A549 (cell line): ENCODE measurements at regions not wholly inside any gene's neighbourhood (a gene's known extent, or its start where the extent isn't known, plus 50 kb on each side); places are given as distances from the start of the nearest gene placed in this dataset.
"Not testable (repeated sequence)": the region's sequence is repeated elsewhere in the genome, so short reads cannot be mapped to it uniquely, and the experiment has no call there.

Experiments
- ATAC-seq, 2 experiments: fragments of 200-7000 bp in 1 of 2; fragments of >200 bp in 1 of 2; cut with Nextera tagmentation in 1 of 2; cut with Tn5 transposase in 1 of 2; 3 replicates each; pipeline versions ENCODE4 v1.8.0 to v1.9.1; 2018 to 2020; ENCODE audit warnings: mild to moderate bottlenecking in 1 of 2, moderate library complexity in 1 of 2
- CTCF ChIA-PET: fragments of 300-600 bp; sonication (Branson Sonifier 250); formaldehyde crosslinking; extraction: SDS; loops from one replicate; lab custom pipeline; 2021; ENCODE audit warnings: antibody characterized with exemption, inconsistent platforms; lab: Yijun Ruan, JAX
- POLR2A ChIA-PET: fragments of 350-600 bp; formaldehyde crosslinking; extraction: SDS; loops from one replicate; lab custom pipeline; 2021; ENCODE audit warnings: antibody characterized with exemption, inconsistent platforms; lab: Yijun Ruan, JAX
- DNase-seq, 2 experiments: peaks; one replicate each; pipeline versions ENCODE4 v3.0.0 to v3.0.0-alpha.2; 2011 to 2016; ENCODE audit warnings: low read depth in 1 of 2, low spot score in 1 of 2
- FAIRE-seq: peaks from 2 replicates; lab custom pipeline; 2011; peaks lifted over from hg19 to GRCh38; lab: Jason Lieb, UNC
- H3K27ac ChIP-seq, 2 experiments: fragments of >200 bp; sonication (Bioruptor Twin); formaldehyde crosslinking; 3 replicates each; pipeline ENCODE4 v1.5.1; 2016 to 2017
- H3K4me1 ChIP-seq: fragments of >200 bp; sonication (Bioruptor Twin); formaldehyde crosslinking; 3 replicates; pipeline ENCODE4 v1.6.1; 2016
- H3K4me2 ChIP-seq: fragments of >200 bp; sonication (Bioruptor Twin); formaldehyde crosslinking; 3 replicates; pipeline ENCODE4 v1.6.1; 2016
- H3K4me3 ChIP-seq: fragments of >200 bp; sonication (Bioruptor Twin); formaldehyde crosslinking; 3 replicates; pipeline ENCODE4 v1.5.1; 2016
- H3K9me3 ChIP-seq: fragments of >200 bp; sonication (Bioruptor Twin); formaldehyde crosslinking; 3 replicates; pipeline ENCODE4 v1.6.1; 2016
- WGBS: methylation state at CpG from one replicate; pipeline ENCODE4 v1.1.6; 2017; ENCODE audit errors: missing lambda C conversion rate; 5-methylcytosine and 5-hydroxymethylcytosine counted together

GRCh38 chr2:111559814-111560213 lies 324.2 kb downstream of the ANAPC1 start:
- FAIRE-seq, H3K27ac ChIP-seq, CTCF ChIA-PET, H3K9me3 ChIP-seq, ATAC-seq, H3K4me3 ChIP-seq, H3K4me2 ChIP-seq, POLR2A ChIA-PET, DNase-seq, H3K4me1 ChIP-seq: not testable (repeated sequence)
- 88% methylated on average over 1 of the region's 3 CpGs for WGBS

GRCh38 chr2:111566068-111566467 lies 317.9 kb downstream of the ANAPC1 start:
- CTCF ChIA-PET, FAIRE-seq, ATAC-seq, H3K4me2 ChIP-seq, H3K9me3 ChIP-seq, H3K27ac ChIP-seq, H3K4me3 ChIP-seq, DNase-seq, POLR2A ChIA-PET, H3K4me1 ChIP-seq: not testable (repeated sequence)
- WGBS, result 63% methylated on average over 8 of the region's 8 CpGs

- H3K9me3 ChIP-seq, H3K4me1 ChIP-seq, ATAC-seq, H3K27ac ChIP-seq, CTCF ChIA-PET, DNase-seq, FAIRE-seq, H3K4me3 ChIP-seq, H3K4me2 ChIP-seq, POLR2A ChIA-PET: not testable (repeated sequence)
- 66% methylated on average over 5 of the region's 5 CpGs for WGBS
These were observed 316.8 kb downstream of the ANAPC1 start for GRCh38 chr2:111567233-111567632.

- H3K4me3 ChIP-seq, CTCF ChIA-PET, ATAC-seq, H3K9me3 ChIP-seq, H3K4me2 ChIP-seq, H3K4me1 ChIP-seq, H3K27ac ChIP-seq, DNase-seq, POLR2A ChIA-PET: not testable (repeated sequence)
- 61% methylated on average over 4 of the region's 5 CpGs for WGBS
- peak; percentile 39 for FAIRE-seq
These were observed 314.4 kb downstream of the ANAPC1 start for GRCh38 chr2:111569356-111570199.

- POLR2A ChIA-PET, result not testable (repeated sequence)
These were observed 313.5 kb downstream of the ANAPC1 start for GRCh38 chr2:111570300-111571114.

GRCh38 chr2:111574803-111575202 lies 309.2 kb downstream of the ANAPC1 start:
- H3K4me1 ChIP-seq, POLR2A ChIA-PET: not testable (repeated sequence)

More at GRCh38 chr2:111570300-111571114, 313.5 kb downstream of the ANAPC1 start:
- ATAC-seq, result peak; percentile 65 to 77; a peak in 5 of 6 replicates
- FAIRE-seq, CTCF ChIA-PET, H3K4me2 ChIP-seq, H3K27ac ChIP-seq, DNase-seq, H3K4me1 ChIP-seq, H3K9me3 ChIP-seq, H3K4me3 ChIP-seq: not testable (repeated sequence)
- 59% methylated on average over 9 of the region's 9 CpGs for WGBS

GRCh38 chr2:111577154-111577885 lies 306.7 kb downstream of the ANAPC1 start:
- H3K27ac ChIP-seq, POLR2A ChIA-PET, H3K4me2 ChIP-seq, FAIRE-seq, H3K4me1 ChIP-seq, DNase-seq, CTCF ChIA-PET, H3K4me3 ChIP-seq, H3K9me3 ChIP-seq: not testable (repeated sequence)
- 87% methylated on average over 17 of the region's 18 CpGs for WGBS
- ATAC-seq, result peak; percentile 47 to 56; a peak in 4 of 6 replicates

More at GRCh38 chr2:111574803-111575202, 309.2 kb downstream of the ANAPC1 start:
- DNase-seq, H3K4me3 ChIP-seq, H3K27ac ChIP-seq, H3K4me2 ChIP-seq, CTCF ChIA-PET, ATAC-seq, H3K9me3 ChIP-seq, FAIRE-seq: not testable (repeated sequence)
- WGBS, result 70% methylated on average over 4 of the region's 4 CpGs

- not testable (repeated sequence) for ATAC-seq, H3K4me1 ChIP-seq
These were observed 304.4 kb downstream of the ANAPC1 start for GRCh38 chr2:111579500-111580134.

GRCh38 chr2:111580616-111581015 lies 303.4 kb downstream of the ANAPC1 start:
- H3K4me1 ChIP-seq, FAIRE-seq, DNase-seq, POLR2A ChIA-PET, H3K9me3 ChIP-seq, CTCF ChIA-PET, ATAC-seq, H3K27ac ChIP-seq, H3K4me2 ChIP-seq, H3K4me3 ChIP-seq: not testable (repeated sequence)
- no CpG with 5 or more reads among the region's 6 CpGs for WGBS

More at GRCh38 chr2:111579500-111580134, 304.4 kb downstream of the ANAPC1 start:
- 62% methylated on average over 10 of the region's 10 CpGs for WGBS
- POLR2A ChIA-PET, H3K9me3 ChIP-seq, H3K4me3 ChIP-seq, H3K27ac ChIP-seq, DNase-seq, CTCF ChIA-PET, H3K4me2 ChIP-seq: not testable (repeated sequence)
- peak; percentile 79 for FAIRE-seq

- FAIRE-seq, DNase-seq, H3K9me3 ChIP-seq, ATAC-seq, H3K4me2 ChIP-seq, POLR2A ChIA-PET, CTCF ChIA-PET, H3K4me1 ChIP-seq, H3K4me3 ChIP-seq, H3K27ac ChIP-seq: not testable (repeated sequence)
- 63% methylated on average over 6 of the region's 6 CpGs for WGBS
These were observed 301.9 kb downstream of the ANAPC1 start for GRCh38 chr2:111582090-111582489.
